HG03457 (cell line): ENCODE measurements at regions not wholly inside any gene's neighbourhood (a gene's known extent, or its start where the extent isn't known, plus 50 kb on each side); places are given as distances from the start of the nearest gene placed in this dataset.

Experiments used
- ATAC-seq: cut with Tn5 transposase; IDR thresholded peaks from one replicate; pipeline ENCODE4 v1.9.1; 2021; ENCODE audit warnings: moderate number of reproducible peaks; ENCODE audit not compliant: unreplicated experiment

GRCh38 chr5:93072831-93073459 is 508.1 kb downstream of the NR2F1-AS1 start:
- ATAC-seq = no peak

GRCh38 chr5:93071710-93072109 is 509.3 kb downstream of the NR2F1-AS1 start:
- no peak for ATAC-seq

- no peak for ATAC-seq
These were observed 510.1 kb downstream of the NR2F1-AS1 start for GRCh38 chr5:93070938-93071337.

- no peak for ATAC-seq
These were observed 511.7 kb downstream of the NR2F1-AS1 start for GRCh38 chr5:93069276-93069675.

- ATAC-seq = no peak
These were observed 518.5 kb downstream of the NR2F1-AS1 start for GRCh38 chr5:93062548-93062947.

- no peak for ATAC-seq
These were observed 522.7 kb downstream of the NR2F1-AS1 start for GRCh38 chr5:93058309-93058708.

- ATAC-seq = no peak
These were observed 523.7 kb downstream of the NR2F1-AS1 start for GRCh38 chr5:93057311-93057710.

- no peak for ATAC-seq
These were observed 525.0 kb downstream of the NR2F1-AS1 start for GRCh38 chr5:93055971-93056370.

GRCh38 chr5:93055561-93055960 is 525.5 kb downstream of the NR2F1-AS1 start:
- ATAC-seq = no peak

- ATAC-seq = no peak
These were observed 526.4 kb downstream of the NR2F1-AS1 start for GRCh38 chr5:93054424-93055163.

- no peak for ATAC-seq
These were observed 527.2 kb downstream of the NR2F1-AS1 start for GRCh38 chr5:93053825-93054224.

- ATAC-seq = no peak
These were observed 532.2 kb downstream of the NR2F1-AS1 start for GRCh38 chr5:93048858-93049257.

- no peak for ATAC-seq
These were observed 536.0 kb downstream of the NR2F1-AS1 start for GRCh38 chr5:93044859-93045666.

GRCh38 chr5:93039888-93040287 is 541.1 kb downstream of the NR2F1-AS1 start:
- ATAC-seq = no peak

GRCh38 chr5:93034621-93035590 is 546.1 kb downstream of the NR2F1-AS1 start:
- no peak for ATAC-seq

- no peak for ATAC-seq
These were observed 558.1 kb downstream of the NR2F1-AS1 start for GRCh38 chr5:93022796-93023447.

GRCh38 chr5:93022211-93022610 is 558.8 kb downstream of the NR2F1-AS1 start:
- ATAC-seq = no peak

- no peak for ATAC-seq
These were observed 561.1 kb downstream of the NR2F1-AS1 start for GRCh38 chr5:93019896-93020295.

GRCh38 chr5:93018461-93018860 is 562.6 kb downstream of the NR2F1-AS1 start:
- no peak for ATAC-seq

GRCh38 chr5:93017849-93018248 is 563.2 kb downstream of the NR2F1-AS1 start:
- ATAC-seq = no peak
